ENCODE measurements at regions not wholly inside any gene's neighbourhood (a gene's known extent, or its start where the extent isn't known, plus 50 kb on each side); places are given as distances from the start of the nearest gene placed in this dataset.

- ChIA-PET POLR2A (no interaction called here), CTCF (no interaction called here)
- no peaks in the 10 kb centered on the region for H3K27me3 ChIP-seq (ENCODE audit: control insufficient read depth, insufficient read depth, low read length)
- no peak overlapping the region for H3K27ac ChIP-seq (ENCODE audit: low read depth, low read length)
- TF ChIP-seq CTCF (IDR thresholded peaks at IDR 0.05; ENCODE audit: low read depth, low read length): no peak
- no peak overlapping the region for H3K4me3 ChIP-seq (ENCODE audit: low read depth, low read length)
- H3K9me3 ChIP-seq (ENCODE audit: control insufficient read depth, insufficient read depth, low read length): no peaks in the 10 kb centered on the region
- DNase-seq (ENCODE audit: low read depth, low spot score): no peak
Measured at GRCh38 chr14:83120187-83120586, 1586.5 kb upstream of the SEL1L start.

GRCh38 chr14:83126076-83126475, 1592.4 kb upstream of the SEL1L start:
- ChIA-PET CTCF (no interaction called here), POLR2A (no interaction called here)
- TF ChIP-seq CTCF (IDR thresholded peaks at IDR 0.05; ENCODE audit: low read depth, low read length): no peak
- Histone ChIP-seq H3K27ac (ENCODE audit: low read depth, low read length) (no peak overlapping the region), H3K4me3 (ENCODE audit: low read depth, low read length) (no peak overlapping the region), H3K27me3 (ENCODE audit: control insufficient read depth, insufficient read depth, low read length) (no peaks in the 10 kb centered on the region), H3K9me3 (ENCODE audit: control insufficient read depth, insufficient read depth, low read length) (no peaks in the 10 kb centered on the region)
- DNase-seq (ENCODE audit: low read depth, low spot score): no peak

GRCh38 chr14:83128783-83129182, 1595.1 kb upstream of the SEL1L start:
- no peak overlapping the region for H3K27ac ChIP-seq (ENCODE audit: low read depth, low read length)
- ChIA-PET POLR2A (no interaction called here), CTCF (no interaction called here)
- H3K4me3 ChIP-seq (ENCODE audit: low read depth, low read length): no peak overlapping the region
- no peak for DNase-seq (ENCODE audit: low read depth, low spot score)
- H3K9me3 ChIP-seq (ENCODE audit: control insufficient read depth, insufficient read depth, low read length): no peaks in the 10 kb centered on the region
- no peak for TF ChIP-seq CTCF (IDR thresholded peaks at IDR 0.05; ENCODE audit: low read depth, low read length)
- no peaks in the 10 kb centered on the region for H3K27me3 ChIP-seq (ENCODE audit: control insufficient read depth, insufficient read depth, low read length)

GRCh38 chr14:83129496-83129895, 1595.8 kb upstream of the SEL1L start:
- ChIA-PET POLR2A (no interaction called here), CTCF (no interaction called here)
- DNase-seq (ENCODE audit: low read depth, low spot score): no peak
- Histone ChIP-seq H3K9me3 (ENCODE audit: control insufficient read depth, insufficient read depth, low read length) (no peaks in the 10 kb centered on the region), H3K27me3 (ENCODE audit: control insufficient read depth, insufficient read depth, low read length) (no peaks in the 10 kb centered on the region), H3K27ac (ENCODE audit: low read depth, low read length) (no peak overlapping the region), H3K4me3 (ENCODE audit: low read depth, low read length) (no peak overlapping the region)
- no peak for TF ChIP-seq CTCF (IDR thresholded peaks at IDR 0.05; ENCODE audit: low read depth, low read length)

- Histone ChIP-seq H3K27ac (ENCODE audit: low read depth, low read length) (no peak overlapping the region), H3K9me3 (ENCODE audit: control insufficient read depth, insufficient read depth, low read length) (no peaks in the 10 kb centered on the region), H3K4me3 (ENCODE audit: low read depth, low read length) (no peak overlapping the region), H3K27me3 (ENCODE audit: control insufficient read depth, insufficient read depth, low read length) (no peaks in the 10 kb centered on the region)
- ChIA-PET POLR2A (no interaction called here), CTCF (no interaction called here)
- TF ChIP-seq CTCF (IDR thresholded peaks at IDR 0.05; ENCODE audit: low read depth, low read length): no peak
- DNase-seq (ENCODE audit: low read depth, low spot score): no peak
Measured at GRCh38 chr14:83133981-83134645, 1600.5 kb upstream of the SEL1L start.
